ENCODE measurements at regions not wholly inside any gene's neighbourhood (a gene's known extent, or its start where the extent isn't known, plus 50 kb on each side); places are given as distances from the start of the nearest gene placed in this dataset.

DNA sequence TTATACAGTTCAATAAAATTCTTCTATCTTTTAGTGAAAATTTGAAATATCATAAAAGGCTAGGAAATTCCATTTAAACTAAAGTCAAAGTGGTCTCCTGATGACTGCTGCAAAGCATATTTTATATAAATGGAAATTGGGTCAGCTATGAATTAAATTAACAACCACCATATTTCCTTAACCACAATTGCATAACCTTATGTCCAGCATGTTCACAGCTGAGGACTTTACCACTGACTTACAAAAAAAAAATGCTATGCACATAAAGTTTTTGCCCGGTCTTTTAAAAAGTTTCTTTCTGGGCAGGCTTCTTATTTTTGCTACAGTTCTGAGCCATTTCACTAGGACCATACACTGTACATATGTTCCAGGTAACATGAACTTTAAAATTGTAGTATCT, 208.6 kb upstream of the RGMB start:
- DNase-seq (ENCODE audit: low read depth) = no peak

- DNase-seq (ENCODE audit: low read depth) = peak; percentile 38
Measured at GRCh38 chr5:98568336-98568735, 205.1 kb upstream of the RGMB start.

DNA sequence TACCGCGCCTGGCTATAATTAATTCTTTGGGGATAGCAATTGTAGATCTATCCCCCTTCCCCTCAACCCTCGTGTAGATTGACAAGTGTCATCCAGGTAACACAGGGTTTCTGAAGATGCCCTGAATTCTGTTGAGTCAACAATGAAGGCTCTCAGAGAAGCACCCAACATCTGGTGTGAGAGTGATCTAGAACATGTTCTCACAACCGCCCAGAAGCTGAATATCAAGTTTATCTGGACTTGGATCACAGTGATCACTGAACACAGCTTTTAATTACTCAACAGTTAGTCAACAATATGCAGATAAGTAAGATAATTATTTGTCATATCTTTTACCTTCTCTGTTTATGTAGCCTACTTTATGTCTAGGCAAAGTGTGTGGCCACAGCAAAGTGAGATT, 204.2 kb upstream of the RGMB start:
- no peak for DNase-seq (ENCODE audit: low read depth)

GRCh38 chr5:98570010-98570409, 203.5 kb upstream of the RGMB start:
- peak; percentile 82 for DNase-seq (ENCODE audit: low read depth)

- peak; percentile 80 for DNase-seq (ENCODE audit: low read depth)
Measured at GRCh38 chr5:98570661-98571191, 202.7 kb upstream of the RGMB start.

DNA sequence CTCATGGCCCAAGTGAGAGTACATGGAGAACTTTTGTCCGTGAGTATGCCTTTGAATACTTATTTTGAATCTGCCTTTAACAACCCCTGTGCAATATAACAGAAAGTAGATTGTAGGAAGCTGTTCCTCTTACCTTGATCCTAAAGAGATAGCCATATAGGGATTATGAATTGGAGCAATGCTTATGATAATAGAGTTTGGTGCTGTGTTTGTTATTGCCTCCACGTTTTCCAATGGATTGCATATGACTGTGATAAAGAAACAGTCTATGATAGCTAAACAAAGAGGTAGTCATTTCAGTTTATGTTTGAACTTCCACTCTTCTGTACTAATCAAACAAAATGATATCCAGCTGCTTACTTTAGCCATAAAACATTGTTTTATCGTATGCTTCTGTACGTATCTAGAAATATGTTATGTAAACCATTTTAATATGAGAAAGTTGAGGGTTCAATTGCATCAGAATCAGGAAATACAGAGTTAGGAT, 199.6 kb upstream of the RGMB start:
- DNase-seq (ENCODE audit: low read depth) = no peak

GRCh38 chr5:98576275-98576674, 197.2 kb upstream of the RGMB start:
- DNase-seq (ENCODE audit: low read depth) = no peak

GRCh38 chr5:98578438-98578837, 195.0 kb upstream of the RGMB start:
- DNase-seq (ENCODE audit: low read depth) = no peak

GRCh38 chr5:98581112-98581997, 192.1 kb upstream of the RGMB start:
- DNase-seq (ENCODE audit: low read depth) = peak; percentile 30

GRCh38 chr5:98583586-98583985, 189.9 kb upstream of the RGMB start:
- DNase-seq (ENCODE audit: low read depth) = no peak

DNA sequence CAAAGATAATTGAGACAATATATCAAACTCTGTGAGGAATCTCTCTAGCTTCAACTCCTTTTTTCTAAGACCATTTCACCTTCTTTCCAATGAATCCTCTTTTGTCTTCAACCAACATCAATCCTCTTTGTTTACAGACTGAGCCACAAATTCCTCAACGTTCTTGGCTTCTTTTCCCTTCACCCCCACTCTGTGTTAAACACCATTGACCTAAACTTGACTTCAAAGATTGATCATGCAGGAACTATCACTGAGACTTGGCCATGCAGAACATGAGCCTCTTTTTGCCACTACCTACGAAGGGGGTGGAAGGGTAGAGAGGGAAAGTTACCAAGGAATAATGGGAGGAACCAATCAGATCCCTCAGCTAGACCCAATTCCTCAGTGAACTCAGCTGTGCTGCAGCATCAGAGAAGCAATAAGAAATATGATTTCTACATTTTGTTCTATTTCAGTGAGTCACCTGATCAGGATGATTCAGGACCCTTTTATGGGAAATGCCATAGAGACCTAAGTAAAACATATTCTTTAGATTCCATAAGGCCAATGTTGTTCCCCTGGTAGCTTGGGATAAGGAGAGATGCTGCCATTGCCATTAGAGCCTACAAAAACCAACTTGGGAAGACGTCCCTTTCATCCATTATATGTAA, 187.7 kb upstream of the RGMB start:
- DNase-seq (ENCODE audit: low read depth) = peak; percentile 41

DNA sequence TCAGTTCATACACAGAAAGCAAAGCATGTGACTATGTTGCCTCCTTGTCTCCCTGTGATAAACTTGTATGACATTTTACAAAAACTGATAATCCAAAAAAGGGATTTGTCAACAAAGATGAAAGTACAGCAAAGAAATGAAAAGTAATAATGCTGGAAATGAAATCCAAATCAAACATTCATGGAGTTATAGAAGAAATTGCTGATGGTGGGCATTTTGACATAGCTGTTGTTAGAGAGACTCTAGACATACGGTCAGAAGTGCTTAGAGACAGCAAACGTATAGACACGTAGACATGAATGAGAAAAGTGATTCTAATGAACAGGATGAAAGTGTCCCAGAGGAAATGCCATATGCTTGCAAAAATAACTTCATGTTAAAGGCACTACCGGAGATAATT, 186.9 kb upstream of the RGMB start:
- DNase-seq (ENCODE audit: low read depth) = no peak

DNA sequence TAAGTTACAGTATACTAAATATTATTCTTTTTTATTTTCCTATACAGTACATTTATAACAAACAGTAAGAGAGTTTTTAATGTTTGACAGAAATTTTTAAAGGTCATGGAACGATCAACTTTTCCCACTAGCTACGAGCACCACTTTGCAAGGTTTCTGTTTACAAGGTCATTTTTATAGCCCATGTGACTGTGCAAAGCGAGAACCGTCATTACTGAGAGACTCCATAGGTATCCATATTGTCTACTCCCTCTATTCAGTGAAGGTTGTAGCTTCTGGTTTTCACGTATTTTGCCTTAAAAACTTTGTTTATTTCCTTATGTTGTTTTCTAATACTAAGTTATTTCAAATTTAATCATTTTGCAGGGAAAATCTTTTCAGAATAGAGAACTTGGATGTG, 186.3 kb upstream of the RGMB start:
- DNase-seq (ENCODE audit: low read depth) = no peak

- no peak for DNase-seq (ENCODE audit: low read depth)
Measured at GRCh38 chr5:98588215-98588614, 185.2 kb upstream of the RGMB start.

DNA sequence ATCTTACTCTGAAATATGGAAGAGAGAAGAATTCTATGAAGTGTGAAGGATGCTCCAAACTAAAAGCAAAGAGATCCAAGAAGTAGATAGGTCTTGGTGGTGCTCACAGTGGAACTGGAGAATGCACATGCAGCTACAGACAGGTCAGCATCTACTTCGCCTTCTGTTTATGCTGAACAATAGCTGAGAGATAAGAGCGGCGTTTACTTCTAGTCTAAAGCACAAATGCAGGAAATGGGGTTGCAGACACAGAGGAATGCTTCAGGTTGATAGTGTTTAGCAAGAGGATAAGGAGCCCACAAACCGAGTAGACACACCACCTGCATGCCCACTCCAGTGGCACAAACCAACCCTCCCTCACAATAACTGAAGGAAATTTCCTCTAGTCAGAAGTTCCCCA, 180.0 kb upstream of the RGMB start:
- no peak for DNase-seq (ENCODE audit: low read depth)

DNA sequence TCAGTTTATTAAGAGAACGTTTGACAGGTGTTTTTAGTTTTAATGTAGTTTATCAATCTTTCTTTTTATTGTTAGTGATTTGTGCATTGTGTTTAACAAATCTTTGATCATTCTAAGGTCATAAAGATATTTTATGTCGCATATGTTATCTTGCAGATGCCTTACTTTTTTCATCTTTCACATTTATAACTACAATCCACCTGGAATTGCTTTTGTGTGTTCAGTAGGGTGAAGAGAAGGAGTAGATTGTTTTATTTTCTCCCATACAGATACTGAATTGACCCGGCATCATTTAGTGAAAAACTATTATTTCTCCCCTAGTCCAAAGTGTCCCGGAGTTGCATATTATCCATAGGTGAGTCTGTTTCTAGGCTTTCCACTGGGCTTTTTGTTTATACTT, 179.4 kb upstream of the RGMB start:
- DNase-seq (ENCODE audit: low read depth) = no peak

GRCh38 chr5:98599016-98599415, 174.4 kb upstream of the RGMB start:
- DNase-seq (ENCODE audit: low read depth) = no peak

DNA sequence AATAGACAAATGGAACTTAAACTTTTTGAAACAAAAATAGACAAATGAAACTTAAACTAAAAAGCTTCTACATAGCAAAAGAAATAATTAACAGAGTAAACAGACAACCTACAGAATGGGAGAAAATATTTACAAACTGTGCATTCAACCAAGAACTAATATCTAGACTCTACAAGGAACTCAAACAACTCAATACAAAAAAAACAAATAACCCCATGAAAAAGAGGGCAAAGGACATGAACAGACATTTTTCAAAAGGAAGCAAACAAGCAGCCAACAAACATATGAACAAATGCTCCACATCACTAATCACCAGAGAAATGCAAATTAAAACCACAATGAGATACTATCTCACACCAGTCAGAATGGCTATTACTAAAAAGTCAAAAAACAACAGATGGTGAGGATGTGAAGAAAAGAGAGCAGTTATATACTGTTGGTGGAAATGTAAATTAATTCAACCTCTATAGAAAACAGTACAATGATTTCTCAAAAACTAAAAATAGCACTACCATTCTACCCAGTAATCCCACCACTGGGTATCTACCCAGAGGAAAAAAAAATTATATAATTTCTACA, 170.8 kb upstream of the RGMB start:
- DNase-seq (ENCODE audit: low read depth) = no peak

DNA sequence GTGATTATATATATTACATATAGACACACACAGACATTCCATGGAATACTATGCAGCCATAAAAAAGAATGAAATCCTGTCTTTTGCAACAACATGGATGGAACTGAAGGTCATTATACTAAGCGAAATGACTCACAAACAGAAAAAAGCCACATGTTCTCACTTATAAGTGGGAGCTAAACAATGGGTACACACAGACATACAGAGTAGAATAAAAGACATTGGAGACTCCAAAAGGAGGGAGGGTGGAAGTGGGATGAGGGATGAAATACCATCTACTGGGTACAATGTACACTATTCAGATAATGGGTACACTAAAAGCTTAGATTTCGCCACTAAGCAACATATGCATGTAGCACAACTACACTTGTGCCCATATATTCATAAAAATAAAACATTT, 170.0 kb upstream of the RGMB start:
- DNase-seq (ENCODE audit: low read depth) = no peak

- DNase-seq (ENCODE audit: low read depth) = no peak
Measured at GRCh38 chr5:98604301-98604700, 169.2 kb upstream of the RGMB start.

DNA sequence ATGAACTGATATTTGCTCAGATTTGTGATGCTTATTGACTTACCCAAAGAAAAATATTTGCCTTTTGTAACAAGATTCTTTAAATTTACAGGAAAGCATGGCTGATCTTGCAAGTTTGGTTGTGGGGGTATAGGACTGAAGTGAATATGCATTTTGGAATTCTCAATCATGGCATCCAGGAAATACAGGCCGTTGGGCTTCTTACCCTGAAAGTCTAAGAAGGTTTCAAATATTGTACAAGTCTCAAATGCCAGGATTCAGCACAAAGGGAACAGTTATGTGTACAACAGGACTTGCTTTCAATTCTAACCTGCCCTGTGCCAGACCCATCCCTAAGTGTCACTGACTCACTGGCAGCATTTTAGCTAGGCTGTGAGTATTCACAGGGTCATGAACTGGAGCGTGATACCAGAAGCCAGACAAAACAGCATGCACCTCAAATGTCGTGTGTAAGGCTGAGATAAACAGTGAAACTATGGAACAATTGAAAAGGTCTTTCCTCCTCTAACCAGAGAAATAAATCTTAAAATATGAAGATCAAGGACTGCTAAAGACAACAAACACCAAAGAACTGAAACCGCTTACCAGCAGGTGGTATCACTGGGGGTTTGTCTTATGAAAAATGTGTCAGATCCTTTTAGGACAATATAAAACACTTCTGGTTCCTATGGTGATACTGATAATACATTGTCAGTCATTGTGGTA, 168.6 kb upstream of the RGMB start:
- peak; percentile 13 for DNase-seq (ENCODE audit: low read depth)

DNA sequence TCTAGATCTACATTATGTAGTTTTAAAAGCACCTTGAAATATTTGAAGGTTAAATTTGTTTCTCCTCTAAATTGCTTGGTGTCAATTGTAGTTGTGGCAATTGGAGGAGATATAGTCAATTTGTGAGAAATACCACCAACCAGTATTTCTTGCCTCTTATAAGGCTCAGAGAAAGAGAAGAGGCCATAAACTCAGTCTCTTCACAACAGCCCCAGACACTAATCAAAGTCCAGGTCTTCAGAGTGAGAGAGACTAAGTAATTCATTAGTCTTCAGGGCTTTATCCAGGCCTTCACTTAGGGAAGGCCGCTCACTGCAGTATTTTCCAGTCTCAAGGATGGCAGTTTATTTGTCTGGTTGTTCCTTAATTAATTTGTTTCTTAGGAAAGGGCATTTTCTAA, 168.0 kb upstream of the RGMB start:
- no peak for DNase-seq (ENCODE audit: low read depth)
